Adrenal gland (tissue), 9 donors: ENCODE measurements at regions not wholly inside any gene's neighbourhood (a gene's known extent, or its start where the extent isn't known, plus 50 kb on each side); places are given as distances from the start of the nearest gene placed in this dataset.

Source experiments
- DNase-seq, 7 donors: peaks; one replicate each; pipeline ENCODE4 v3.0.0-alpha.2; 2019 to 2020
- H3K27ac ChIP-seq, 5 donors: fragments of 200-600 bp; sonication (generic) in 4 of 5; 1 replicate in 3 of 5; 2 replicates in 2 of 5; pipeline versions ENCODE4 v1.5.1 to v1.8.0; 2016 to 2020; ENCODE audit warnings: mild to moderate bottlenecking in 1 of 5
- H3K27me3 ChIP-seq: fragments of 200-600 bp; 2 replicates; pipeline ENCODE4 v1.8.0; 2021
- H3K36me3 ChIP-seq, 2 donors: fragments of 200-600 bp; replicated peaks in 1 of 2; 1 replicate in 1 of 2; 2 replicates in 1 of 2; pipeline versions ENCODE4 v1.5.1 to v1.8.0; 2018 to 2022
- H3K4me1 ChIP-seq, 2 donors: fragments of 200-600 bp; replicated peaks in 1 of 2; 1 replicate in 1 of 2; 2 replicates in 1 of 2; pipeline versions ENCODE4 v1.5.1 to v1.8.0; 2018 to 2021
- H3K4me3 ChIP-seq, 4 donors: fragments of 200-600 bp; sonication (generic) in 3 of 4; one replicate each; pipeline ENCODE4 v1.5.1; 2016 to 2018
- H3K9me3 ChIP-seq, 3 donors: fragments of 200-600 bp; sonication (generic) in 1 of 3; replicated peaks in 1 of 3; 1 replicate in 2 of 3; 2 replicates in 1 of 3; pipeline versions ENCODE4 v1.5.1 to v1.8.0; 2016 to 2021
- POLR2A ChIP-seq, 2 donors: fragments of 450-650 bp; IDR thresholded peaks; one replicate each; pipeline ENCODE4 v1.6.1; 2017; ENCODE audit warnings: antibody characterized with exemption in 2 of 2, mild to moderate bottlenecking in 2 of 2, moderate library complexity in 1 of 2
- WGBS, 4 donors: extraction: QIAGEN DNeasy Blood & Tissue Kit in 2 of 4; methylation state at CpG; one replicate each; pipeline versions ENCODE4 v1.1.5 to v1.1.7; 2013 to 2017; 5-methylcytosine and 5-hydroxymethylcytosine counted together
- intact Hi-C, 2 donors: fragments of 100-400 bp; cut with DNase I; formaldehyde crosslinking; loops; one replicate each; pipeline versions ENCODE4 v1.14.1 to v1.15.0; 2022 to 2023
- TF ChIP-seq, protein P1 (sequence below), 6 experiments: fragments of 450-650 bp in 4 of 6; fragments of 200-600 bp in 2 of 6; sonication (generic) in 1 of 6; IDR thresholded peaks; 1 replicate in 5 of 6; 2 replicates in 1 of 6; pipeline versions ENCODE4 v1.5.1 to v1.8.0; 2016 to 2021; ENCODE audit warnings: antibody characterized with exemption in 6 of 6, mild to moderate bottlenecking in 2 of 6, moderate library complexity in 1 of 6
- donor health status: healthy with polysubstance abuse.
- donor health status: Bipolar disorder and iron deficiency.
- donor health status: DM: yes; HTN: yes; CAD: no.
- donor health status: DM: no; HTN: no; CAD: no.
- donor health status: DM: no; HTN: no; CAD: no.

DNA sequence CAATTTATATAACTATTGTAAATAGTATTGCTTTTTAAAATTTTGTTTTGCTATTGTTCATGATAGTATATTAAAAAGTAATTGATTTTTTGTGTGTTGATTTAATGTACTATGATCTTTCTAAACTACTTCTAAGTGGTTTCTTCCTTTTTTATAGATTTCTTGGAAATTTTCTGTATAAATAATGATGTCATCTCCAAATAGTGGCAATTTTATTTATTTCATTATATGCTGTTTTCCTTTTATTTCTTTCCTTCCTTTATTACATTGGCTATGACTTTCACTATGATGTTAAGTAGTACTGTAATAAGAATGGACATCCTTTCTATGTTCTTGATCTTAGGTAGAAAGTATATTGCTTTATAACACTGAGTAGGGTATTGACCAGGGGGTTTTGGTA lies 451.5 kb upstream of the SPTLC3 start:
- Histone ChIP-seq H3K27ac (no peak overlapping the region), H3K36me3 (no peaks in the 10 kb centered on the region), H3K4me3 (no peak overlapping the region), H3K27me3 (no peaks in the 10 kb centered on the region), H3K9me3 (no peaks in the 10 kb centered on the region), H3K4me1 (no peaks in the 10 kb centered on the region)
- intact Hi-C loops, result no loop called here
- no peak for DNase-seq
- TF ChIP-seq, protein P1, sequence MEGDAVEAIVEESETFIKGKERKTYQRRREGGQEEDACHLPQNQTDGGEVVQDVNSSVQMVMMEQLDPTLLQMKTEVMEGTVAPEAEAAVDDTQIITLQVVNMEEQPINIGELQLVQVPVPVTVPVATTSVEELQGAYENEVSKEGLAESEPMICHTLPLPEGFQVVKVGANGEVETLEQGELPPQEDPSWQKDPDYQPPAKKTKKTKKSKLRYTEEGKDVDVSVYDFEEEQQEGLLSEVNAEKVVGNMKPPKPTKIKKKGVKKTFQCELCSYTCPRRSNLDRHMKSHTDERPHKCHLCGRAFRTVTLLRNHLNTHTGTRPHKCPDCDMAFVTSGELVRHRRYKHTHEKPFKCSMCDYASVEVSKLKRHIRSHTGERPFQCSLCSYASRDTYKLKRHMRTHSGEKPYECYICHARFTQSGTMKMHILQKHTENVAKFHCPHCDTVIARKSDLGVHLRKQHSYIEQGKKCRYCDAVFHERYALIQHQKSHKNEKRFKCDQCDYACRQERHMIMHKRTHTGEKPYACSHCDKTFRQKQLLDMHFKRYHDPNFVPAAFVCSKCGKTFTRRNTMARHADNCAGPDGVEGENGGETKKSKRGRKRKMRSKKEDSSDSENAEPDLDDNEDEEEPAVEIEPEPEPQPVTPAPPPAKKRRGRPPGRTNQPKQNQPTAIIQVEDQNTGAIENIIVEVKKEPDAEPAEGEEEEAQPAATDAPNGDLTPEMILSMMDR (IDR thresholded peaks at IDR 0.05), result no peak
- no peak for TF ChIP-seq POLR2A (IDR thresholded peaks at IDR 0.05)

DNA sequence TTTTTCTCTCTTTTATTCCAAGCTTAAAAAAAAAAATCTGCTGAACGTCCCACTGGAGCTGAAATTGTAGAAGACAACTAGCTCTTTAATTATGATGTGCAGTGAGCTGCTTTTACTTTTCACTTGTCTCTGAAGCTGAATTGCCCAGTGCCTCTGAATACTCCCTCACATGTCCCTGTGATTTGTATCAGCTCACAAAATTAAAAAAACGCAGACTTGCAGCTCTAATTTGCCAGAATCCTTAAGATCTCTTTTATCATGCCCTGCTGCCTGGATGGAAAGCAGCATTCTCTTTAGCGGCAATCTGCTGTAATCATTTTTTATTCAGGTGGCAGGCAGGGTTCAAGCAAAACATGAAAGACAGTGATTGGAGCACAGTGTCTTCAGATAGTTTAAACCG lies 443.8 kb upstream of the SPTLC3 start:
- Histone ChIP-seq H3K9me3 (no peaks in the 10 kb centered on the region), H3K27ac (no peak overlapping the region), H3K4me1 (no peaks in the 10 kb centered on the region), H3K27me3 (no peaks in the 10 kb centered on the region), H3K36me3 (no peaks in the 10 kb centered on the region), H3K4me3 (no peak overlapping the region)
- TF ChIP-seq, protein P1 (IDR thresholded peaks at IDR 0.05), result no peak
- no peak for TF ChIP-seq POLR2A (IDR thresholded peaks at IDR 0.05)
- intact Hi-C loops, result no loop called here
- DNase-seq, result no peak
- whole genome bisulfite sequencing, 4 donors, result 54 to 70% (median 65%) methylated on average over 4 of the region's 4 CpGs

DNA sequence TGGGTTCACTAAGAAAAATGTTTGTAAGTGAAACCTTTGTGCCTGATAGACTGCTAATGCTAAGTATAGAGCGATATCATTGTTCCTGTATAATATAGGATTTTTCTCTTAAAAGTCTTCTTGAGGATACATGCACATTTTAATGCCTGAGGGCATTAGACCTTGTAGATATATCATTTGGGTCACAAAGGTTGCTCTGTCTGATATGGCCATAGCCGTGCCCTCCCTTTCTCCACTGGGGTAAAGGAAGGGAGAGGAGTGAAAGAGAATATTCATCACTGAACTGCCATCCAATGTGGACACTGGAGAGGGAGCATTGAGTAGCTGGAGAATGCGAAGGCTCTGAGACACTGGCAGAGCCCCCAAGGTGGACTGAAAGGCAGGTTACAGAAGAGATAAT lies 442.2 kb upstream of the SPTLC3 start:
- no peak for DNase-seq
- TF ChIP-seq POLR2A (IDR thresholded peaks at IDR 0.05), result no peak
- TF ChIP-seq, protein P1 (IDR thresholded peaks at IDR 0.05), result no peak
- H3K9me3 ChIP-seq, result no peaks in the 10 kb centered on the region
- H3K27me3 ChIP-seq, result no peaks in the 10 kb centered on the region
- no peak overlapping the region for H3K4me3 ChIP-seq
- intact Hi-C loops, result no loop called here
- no peaks in the 10 kb centered on the region for H3K4me1 ChIP-seq
- H3K36me3 ChIP-seq, result no peaks in the 10 kb centered on the region
- WGBS, 4 donors, result 74 to 100% (median 87%) methylated on average over 3 of the region's 3 CpGs
- no peak overlapping the region for H3K27ac ChIP-seq

DNA sequence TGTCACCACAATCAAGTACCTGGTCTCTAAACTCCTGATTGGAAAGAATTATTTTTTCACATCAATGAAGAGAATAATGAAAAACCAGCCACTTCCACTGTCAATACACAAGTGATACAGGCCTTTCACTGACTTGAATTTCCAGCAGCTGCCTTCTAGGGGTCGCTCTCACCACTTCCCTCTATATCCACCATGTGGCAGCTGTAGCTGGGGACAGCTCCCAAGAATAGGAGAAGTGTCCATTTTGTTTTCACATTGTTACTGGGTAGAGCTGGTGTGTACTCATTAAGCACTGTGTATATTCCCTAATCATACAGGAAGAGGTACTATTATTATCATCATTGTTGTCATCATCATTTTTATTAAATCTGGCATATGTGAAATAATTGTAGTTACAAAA lies 438.4 kb upstream of the SPTLC3 start:
- peak in 1 of 7 donors; percentile 63 for DNase-seq
- Histone ChIP-seq H3K4me3 (no peak overlapping the region), H3K36me3 (no peaks in the 10 kb centered on the region), H3K27me3 (no peaks in the 10 kb centered on the region), H3K27ac (no peak overlapping the region), H3K9me3 (no peaks in the 10 kb centered on the region), H3K4me1 (no peaks in the 10 kb centered on the region)
- intact Hi-C loops, result no loop called here
- WGBS, 4 donors, result 15 to 36% (median 28%) methylated on average over 1 of the region's 1 CpG
- no peak for TF ChIP-seq POLR2A (IDR thresholded peaks at IDR 0.05)
- TF ChIP-seq, protein P1 (IDR thresholded peaks at IDR 0.05), result peak in 1 of 6 experiments; percentile 35
